ENCODE measurements at regions not wholly inside any gene's neighbourhood (a gene's known extent, or its start where the extent isn't known, plus 50 kb on each side); places are given as distances from the start of the nearest gene placed in this dataset.

GRCh38 chr1:87720561-87720960, 391.9 kb downstream of the LMO4 start:
- no peak for DNase-seq (ENCODE audit: low read depth in 2 of 2)

- no peak for DNase-seq (ENCODE audit: low read depth in 2 of 2)
Measured at GRCh38 chr1:87723193-87723592, 394.5 kb downstream of the LMO4 start.

GRCh38 chr1:87728169-87728568, 399.5 kb downstream of the LMO4 start:
- DNase-seq (ENCODE audit: low read depth in 2 of 2) = no peak

GRCh38 chr1:87730274-87731216, 401.9 kb downstream of the LMO4 start:
- no peak for DNase-seq (ENCODE audit: low read depth in 2 of 2)

- DNase-seq (ENCODE audit: low read depth in 2 of 2) = no peak
Measured at GRCh38 chr1:87733386-87733785, 404.7 kb downstream of the LMO4 start.

GRCh38 chr1:87735750-87736149, 407.1 kb downstream of the LMO4 start:
- no peak for DNase-seq (ENCODE audit: low read depth in 2 of 2)

GRCh38 chr1:87739141-87739540, 410.5 kb downstream of the LMO4 start:
- no peak for DNase-seq (ENCODE audit: low read depth in 2 of 2)

GRCh38 chr1:87739704-87740103, 411.0 kb downstream of the LMO4 start:
- no peak for DNase-seq (ENCODE audit: low read depth in 2 of 2)

GRCh38 chr1:87743256-87743655, 414.6 kb downstream of the LMO4 start:
- no peak for DNase-seq (ENCODE audit: low read depth in 2 of 2)

GRCh38 chr1:87744056-87744455, 415.4 kb downstream of the LMO4 start:
- DNase-seq (ENCODE audit: low read depth in 2 of 2) = no peak

- DNase-seq (ENCODE audit: low read depth in 2 of 2) = no peak
Measured at GRCh38 chr1:87744763-87745162, 416.1 kb downstream of the LMO4 start.

GRCh38 chr1:87753366-87753765, 424.7 kb downstream of the LMO4 start:
- DNase-seq (ENCODE audit: low read depth in 2 of 2) = no peak

- no peak for DNase-seq (ENCODE audit: low read depth in 2 of 2)
Measured at GRCh38 chr1:87754139-87754538, 425.5 kb downstream of the LMO4 start.

GRCh38 chr1:87757676-87758075, 429.0 kb downstream of the LMO4 start:
- no peak for DNase-seq (ENCODE audit: low read depth in 2 of 2)

- no peak for DNase-seq (ENCODE audit: low read depth in 2 of 2)
Measured at GRCh38 chr1:87759421-87760087, 430.9 kb downstream of the LMO4 start.

GRCh38 chr1:87760155-87760554, 431.5 kb downstream of the LMO4 start:
- no peak for DNase-seq (ENCODE audit: low read depth in 2 of 2)

- DNase-seq (ENCODE audit: low read depth in 2 of 2) = no peak
Measured at GRCh38 chr1:87760654-87761053, 432.0 kb downstream of the LMO4 start.

GRCh38 chr1:87763483-87763882, 434.8 kb downstream of the LMO4 start:
- no peak for DNase-seq (ENCODE audit: low read depth in 2 of 2)

GRCh38 chr1:87765057-87765680, 436.5 kb downstream of the LMO4 start:
- no peak for DNase-seq (ENCODE audit: low read depth in 2 of 2)

- DNase-seq (ENCODE audit: low read depth in 2 of 2) = no peak
Measured at GRCh38 chr1:87765681-87766070, 437.0 kb downstream of the LMO4 start.

GRCh38 chr1:87766737-87767136, 438.1 kb downstream of the LMO4 start:
- DNase-seq (ENCODE audit: low read depth in 2 of 2) = no peak

GRCh38 chr1:87778896-87779295, 450.2 kb downstream of the LMO4 start:
- no peak for DNase-seq (ENCODE audit: low read depth in 2 of 2)

- no peak for DNase-seq (ENCODE audit: low read depth in 2 of 2)
Measured at GRCh38 chr1:87781554-87781953, 452.9 kb downstream of the LMO4 start.

All from stimulated activated CD8-positive, alpha-beta memory T cell treated with anti-CD3 and anti-CD28 coated beads, Interleukin-2, amount 100 ng/mL, for 1 hour (primary cell).